HEK293 (cell line): ENCODE measurements at regions not wholly inside any gene's neighbourhood (a gene's known extent, or its start where the extent isn't known, plus 50 kb on each side); places are given as distances from the start of the nearest gene placed in this dataset.

ENCODE experiments used
- BCL11B ChIP-seq: fragments of 450-650 bp; formaldehyde crosslinking; IDR thresholded peaks from 2 replicates; pipeline ENCODE4 v1.5.1; 2016; ENCODE audit warnings: low read depth, missing biosample characterization, missing genetic modification characterization
- CTCF ChIP-seq: fragments of 450-650 bp; formaldehyde crosslinking; IDR thresholded peaks from 2 replicates; pipeline ENCODE4 v1.5.1; 2016; ENCODE audit warnings: missing biosample characterization, missing genetic modification characterization
- TRIM28 ChIP-seq: IDR thresholded peaks from 2 replicates; pipeline ENCODE4 v1.6.1; 2011; ENCODE audit warnings: low read length, control low read depth, borderline replicate concordance
- ZNF549 ChIP-seq: fragments of 450-650 bp; IDR thresholded peaks from 2 replicates; pipeline ENCODE4 v1.5.1; 2018; ENCODE audit warnings: missing biosample characterization, missing genetic modification characterization, mild to moderate bottlenecking, inconsistent platforms, moderate library complexity
- ZXDB ChIP-seq: fragments of 450-650 bp; formaldehyde crosslinking; IDR thresholded peaks from 2 replicates; pipeline ENCODE4 v1.5.1; 2016; ENCODE audit warnings: missing biosample characterization, missing genetic modification characterization

DNA sequence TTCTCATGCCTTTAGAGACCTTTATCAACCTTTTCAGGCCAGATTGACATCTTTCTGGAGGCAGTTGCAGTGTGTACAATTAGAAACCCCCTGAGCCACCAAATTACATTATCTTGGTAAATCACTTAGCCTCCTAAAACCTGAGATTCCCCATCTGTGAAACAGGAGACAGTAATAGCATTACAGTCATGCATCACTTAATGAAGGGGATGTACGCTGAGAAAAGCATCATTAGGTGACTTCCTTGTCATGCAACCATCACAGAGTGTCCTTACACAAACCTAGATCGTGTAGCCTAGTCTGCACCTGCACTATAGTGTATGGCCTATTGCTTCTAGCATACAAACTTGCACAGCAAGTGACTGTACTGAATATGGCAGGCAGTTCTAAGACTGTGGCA, 400.8 kb upstream of the CNTN3 start:
- TF ChIP-seq TRIM28 (no peak), CTCF (no peak), ZNF549 (tag by site-specific recombination) (no peak), ZXDB (tag by site-specific recombination) (no peak), BCL11B (tag by site-specific recombination) (no peak)
